ENCODE measurements at regions not wholly inside any gene's neighbourhood (a gene's known extent, or its start where the extent isn't known, plus 50 kb on each side); places are given as distances from the start of the nearest gene placed in this dataset.

DNA sequence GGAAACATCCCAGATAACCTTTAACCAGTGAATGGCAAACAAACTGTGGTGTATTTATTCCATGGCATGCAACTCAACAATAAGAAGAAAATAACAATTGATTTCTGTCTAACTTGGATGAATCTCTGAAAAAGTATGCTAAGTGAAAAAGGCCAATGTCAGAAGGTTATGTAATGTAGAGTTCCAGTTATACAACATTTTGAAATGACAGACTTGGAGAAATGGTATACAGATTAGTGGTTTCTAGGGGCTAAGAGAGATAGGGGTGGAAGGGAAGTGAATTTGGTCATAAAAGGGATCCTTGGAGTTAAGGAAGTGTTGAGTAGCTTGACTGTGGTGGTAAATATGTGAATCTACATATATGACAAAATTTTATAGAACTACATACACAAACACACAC, 269.4 kb upstream of the SUCLG2 start:
- no peak for TF ChIP-seq POLR2A (IDR thresholded peaks at IDR 0.05; ENCODE audit: low read depth)
- TF ChIP-seq, protein P1, sequence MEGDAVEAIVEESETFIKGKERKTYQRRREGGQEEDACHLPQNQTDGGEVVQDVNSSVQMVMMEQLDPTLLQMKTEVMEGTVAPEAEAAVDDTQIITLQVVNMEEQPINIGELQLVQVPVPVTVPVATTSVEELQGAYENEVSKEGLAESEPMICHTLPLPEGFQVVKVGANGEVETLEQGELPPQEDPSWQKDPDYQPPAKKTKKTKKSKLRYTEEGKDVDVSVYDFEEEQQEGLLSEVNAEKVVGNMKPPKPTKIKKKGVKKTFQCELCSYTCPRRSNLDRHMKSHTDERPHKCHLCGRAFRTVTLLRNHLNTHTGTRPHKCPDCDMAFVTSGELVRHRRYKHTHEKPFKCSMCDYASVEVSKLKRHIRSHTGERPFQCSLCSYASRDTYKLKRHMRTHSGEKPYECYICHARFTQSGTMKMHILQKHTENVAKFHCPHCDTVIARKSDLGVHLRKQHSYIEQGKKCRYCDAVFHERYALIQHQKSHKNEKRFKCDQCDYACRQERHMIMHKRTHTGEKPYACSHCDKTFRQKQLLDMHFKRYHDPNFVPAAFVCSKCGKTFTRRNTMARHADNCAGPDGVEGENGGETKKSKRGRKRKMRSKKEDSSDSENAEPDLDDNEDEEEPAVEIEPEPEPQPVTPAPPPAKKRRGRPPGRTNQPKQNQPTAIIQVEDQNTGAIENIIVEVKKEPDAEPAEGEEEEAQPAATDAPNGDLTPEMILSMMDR (IDR thresholded peaks at IDR 0.05), result no peak
- no peak for TF ChIP-seq POLR2AphosphoS5 (IDR thresholded peaks at IDR 0.05)
- TF ChIP-seq EP300 (IDR thresholded peaks at IDR 0.05), result no peak
